Uterus (tissue), 3 donors: ENCODE measurements at regions not wholly inside any gene's neighbourhood (a gene's known extent, or its start where the extent isn't known, plus 50 kb on each side); places are given as distances from the start of the nearest gene placed in this dataset.

ENCODE experiments used
- DNase-seq, 2 donors: peaks; one replicate each; pipeline ENCODE4 v3.0.0-alpha.2; 2019 to 2020
- H3K27ac ChIP-seq, 2 donors: fragments of 200-600 bp; sonication (generic); 1 replicate in 1 of 2; 2 replicates in 1 of 2; pipeline ENCODE4 v1.5.1; 2016 to 2018
- H3K27me3 ChIP-seq, 2 donors: fragments of 200-600 bp; sonication (generic); one replicate each; pipeline ENCODE4 v1.5.1; 2018 to 2019; ENCODE audit warnings: control low read depth in 1 of 2
- H3K36me3 ChIP-seq, 2 donors: fragments of 200-600 bp; sonication (generic); one replicate each; pipeline ENCODE4 v1.5.1; 2019; ENCODE audit warnings: control low read depth in 1 of 2
- H3K4me1 ChIP-seq, 2 donors: fragments of 200-600 bp; sonication (generic); one replicate each; pipeline ENCODE4 v1.5.1; 2018 to 2019; ENCODE audit warnings: control low read depth in 1 of 2
- H3K4me3 ChIP-seq, 2 donors: fragments of 200-600 bp; sonication (generic); 1 replicate in 1 of 2; 2 replicates in 1 of 2; pipeline ENCODE4 v1.5.1; 2018 to 2019; ENCODE audit warnings: mild to moderate bottlenecking in 1 of 2
- H3K9me3 ChIP-seq, 2 donors: fragments of 200-600 bp; sonication (generic); one replicate each; pipeline ENCODE4 v1.5.1; 2019; ENCODE audit warnings: control low read depth in 1 of 2
- CTCF ChIP-seq, 4 experiments: fragments of 200-600 bp in 2 of 4; fragments of 450-650 bp in 2 of 4; sonication (generic) in 2 of 4; IDR thresholded peaks; one replicate each; pipeline ENCODE4 v1.5.1; 2016 to 2019; ENCODE audit warnings: antibody characterized with exemption in 4 of 4, mild to moderate bottlenecking in 2 of 4, moderate library complexity in 1 of 4
- POLR2A ChIP-seq, 2 donors: fragments of 450-650 bp; IDR thresholded peaks; one replicate each; pipeline ENCODE4 v1.6.1; 2016; ENCODE audit warnings: antibody characterized with exemption in 2 of 2, mild to moderate bottlenecking in 1 of 2, moderate library complexity in 1 of 2
- intact Hi-C: fragments of 100-400 bp; cut with DNase I; formaldehyde crosslinking; loops from one replicate; pipeline ENCODE4 v1.15.1; 2023; ENCODE audit warnings: low total_unique reads
- donor health status: DM: yes; HTN: yes; CAD: no.

- no peaks in the 10 kb centered on the region for H3K27me3 ChIP-seq
- H3K4me3 ChIP-seq = no peak overlapping the region
- no peaks in the 10 kb centered on the region for H3K4me1 ChIP-seq
- H3K9me3 ChIP-seq = no peaks in the 10 kb centered on the region
- no peak overlapping the region for H3K27ac ChIP-seq
- TF ChIP-seq CTCF (IDR thresholded peaks at IDR 0.05) (no peak), POLR2A (IDR thresholded peaks at IDR 0.05) (no peak)
- DNase-seq = no peak
- no peaks in the 10 kb centered on the region for H3K36me3 ChIP-seq
- intact Hi-C loops = no loop called here
These were observed 460.4 kb upstream of the BOD1L1 start for GRCh38 chr4:14087921-14088320.

- no peak for TF ChIP-seq CTCF (IDR thresholded peaks at IDR 0.05)
- no peak for TF ChIP-seq POLR2A (IDR thresholded peaks at IDR 0.05)
- intact Hi-C loops = no loop called here
- Histone ChIP-seq H3K27ac (no peak overlapping the region), H3K27me3 (no peaks in the 10 kb centered on the region), H3K36me3 (no peaks in the 10 kb centered on the region), H3K4me1 (no peaks in the 10 kb centered on the region), H3K9me3 (no peaks in the 10 kb centered on the region), H3K4me3 (no peak overlapping the region)
- no peak for DNase-seq
These were observed 464.0 kb upstream of the BOD1L1 start for GRCh38 chr4:14091531-14091930.

GRCh38 chr4:14091966-14092365 lies 464.4 kb upstream of the BOD1L1 start:
- H3K27ac ChIP-seq = no peak overlapping the region
- TF ChIP-seq CTCF (IDR thresholded peaks at IDR 0.05) (no peak), POLR2A (IDR thresholded peaks at IDR 0.05) (no peak)
- intact Hi-C loops = no loop called here
- no peak for DNase-seq
- no peaks in the 10 kb centered on the region for H3K27me3 ChIP-seq
- no peaks in the 10 kb centered on the region for H3K4me1 ChIP-seq
- H3K36me3 ChIP-seq = no peaks in the 10 kb centered on the region
- no peaks in the 10 kb centered on the region for H3K9me3 ChIP-seq
- H3K4me3 ChIP-seq = no peak overlapping the region

GRCh38 chr4:14092741-14093140 lies 465.2 kb upstream of the BOD1L1 start:
- Histone ChIP-seq H3K27me3 (no peaks in the 10 kb centered on the region), H3K4me3 (no peak overlapping the region), H3K27ac (no peak overlapping the region), H3K4me1 (no peaks in the 10 kb centered on the region), H3K9me3 (no peaks in the 10 kb centered on the region), H3K36me3 (no peaks in the 10 kb centered on the region)
- no peak for TF ChIP-seq POLR2A (IDR thresholded peaks at IDR 0.05)
- no peak for TF ChIP-seq CTCF (IDR thresholded peaks at IDR 0.05)
- no peak for DNase-seq
- intact Hi-C loops = no loop called here

GRCh38 chr4:14095831-14096230 lies 468.3 kb upstream of the BOD1L1 start:
- Histone ChIP-seq H3K27ac (no peak overlapping the region), H3K4me1 (no peaks in the 10 kb centered on the region), H3K36me3 (no peaks in the 10 kb centered on the region), H3K27me3 (no peaks in the 10 kb centered on the region), H3K9me3 (no peaks in the 10 kb centered on the region), H3K4me3 (no peak overlapping the region)
- intact Hi-C loops = no loop called here
- no peak for DNase-seq
- TF ChIP-seq POLR2A (IDR thresholded peaks at IDR 0.05) = no peak
- TF ChIP-seq CTCF (IDR thresholded peaks at IDR 0.05) = no peak
